Activated T-helper 1 cell treated with anti-CD3 and anti-CD28 coated beads, Interleukin-2, amount 50 U/mL, for 16 hours (primary cell): ENCODE measurements at regions not wholly inside any gene's neighbourhood (a gene's known extent, or its start where the extent isn't known, plus 50 kb on each side); places are given as distances from the start of the nearest gene placed in this dataset.

Source experiments
- DNase-seq, 2 donors: peaks; one replicate each; pipeline ENCODE4 v3.0.0-alpha.2; 2020; ENCODE audit warnings: low read depth in 1 of 2, low spot score in 1 of 2

DNA sequence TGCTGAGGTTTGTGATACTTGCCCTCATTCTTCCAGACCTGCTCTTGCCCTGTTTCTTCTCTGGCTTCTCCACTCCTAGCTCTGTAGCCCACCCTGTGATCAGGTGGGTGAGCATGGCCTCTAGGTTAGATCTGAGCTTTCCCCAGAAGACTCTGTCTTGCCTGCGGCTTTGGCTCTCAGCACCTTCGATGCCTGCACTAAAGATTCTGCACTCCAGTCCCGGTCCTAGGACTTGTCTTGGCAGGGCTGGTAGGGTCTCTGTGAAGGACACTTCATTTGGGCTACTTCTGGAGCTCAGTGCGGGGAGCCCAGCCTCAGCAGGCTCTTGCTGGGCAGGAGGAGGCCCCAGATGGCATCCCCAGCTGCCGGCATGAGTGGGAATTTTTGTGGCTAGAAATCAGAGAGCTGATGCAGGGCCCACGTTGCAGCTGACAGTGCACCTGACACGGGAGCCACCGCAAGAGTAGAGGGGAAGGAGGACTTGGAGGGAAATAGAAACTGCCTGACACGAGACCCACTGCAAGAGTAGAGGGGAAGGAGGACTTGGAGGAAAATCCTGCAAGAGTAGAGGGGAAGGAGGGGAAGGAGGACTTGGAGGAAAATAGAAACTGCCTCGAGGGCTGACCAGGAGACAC, 226.9 kb upstream of the B3GAT1 start:
- DNase-seq = no peak

DNA sequence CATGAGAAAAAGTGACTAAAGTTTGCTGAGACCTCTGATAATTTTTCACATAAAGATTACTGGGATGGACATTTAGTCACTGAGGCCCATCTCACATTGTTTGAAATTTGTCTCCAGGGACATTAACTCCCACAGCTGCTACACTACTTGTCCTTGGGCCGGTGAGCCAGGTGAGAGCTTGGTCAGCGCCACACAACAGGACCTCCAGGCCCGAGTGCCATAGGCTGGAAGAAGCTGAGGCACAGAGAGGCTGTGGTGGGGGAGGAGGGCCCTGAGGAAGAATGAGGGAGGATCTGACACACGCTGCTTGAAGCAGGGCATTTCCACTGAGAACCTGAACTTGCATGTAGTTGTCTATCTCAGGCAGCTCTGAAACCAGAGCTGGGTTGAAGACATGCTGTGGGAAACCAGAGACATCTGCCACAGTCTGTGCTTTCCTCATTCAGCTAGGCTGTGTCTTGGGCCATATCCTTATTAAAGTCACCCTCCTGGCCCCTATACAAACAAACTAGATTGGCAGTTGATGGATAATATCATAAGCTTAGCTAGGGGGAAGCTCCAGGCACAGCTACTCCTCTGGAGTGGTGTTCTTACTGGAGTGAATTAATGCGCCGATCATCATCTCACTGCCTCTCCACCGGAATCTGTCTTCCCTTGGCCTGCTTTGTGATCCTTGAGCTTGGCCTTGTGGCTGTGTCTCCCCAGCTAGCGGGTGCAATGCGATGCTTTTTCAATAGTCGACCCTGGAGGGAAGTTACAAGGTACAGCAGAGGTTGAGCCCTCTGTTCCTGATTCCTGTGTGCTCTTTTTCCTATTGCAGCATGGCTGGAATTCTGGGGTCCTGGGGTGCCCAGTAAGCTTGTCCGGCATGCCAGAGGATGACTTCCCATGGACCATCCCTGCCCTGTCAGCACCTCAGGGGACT, 225.3 kb upstream of the B3GAT1 start:
- no peak for DNase-seq

DNA sequence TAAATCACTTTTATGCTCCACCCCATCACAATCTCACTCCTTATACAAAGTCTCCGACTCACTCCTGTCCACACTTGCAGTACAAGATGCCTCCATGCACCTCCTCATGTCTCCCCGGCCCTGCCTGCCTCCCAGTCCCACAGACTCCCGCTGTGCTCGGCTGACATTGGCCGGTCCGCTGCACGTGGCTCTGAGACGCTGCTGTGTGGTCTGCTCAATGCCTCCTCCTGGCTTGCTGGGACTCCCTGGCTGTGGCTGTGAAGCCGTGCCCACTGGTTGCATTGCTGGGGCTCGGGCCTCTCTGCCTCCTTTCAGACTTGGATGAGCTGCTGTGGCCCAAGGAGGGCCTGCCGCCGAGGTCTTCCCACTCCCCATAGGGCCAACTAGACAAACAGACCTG, 224.0 kb upstream of the B3GAT1 start:
- no peak for DNase-seq

DNA sequence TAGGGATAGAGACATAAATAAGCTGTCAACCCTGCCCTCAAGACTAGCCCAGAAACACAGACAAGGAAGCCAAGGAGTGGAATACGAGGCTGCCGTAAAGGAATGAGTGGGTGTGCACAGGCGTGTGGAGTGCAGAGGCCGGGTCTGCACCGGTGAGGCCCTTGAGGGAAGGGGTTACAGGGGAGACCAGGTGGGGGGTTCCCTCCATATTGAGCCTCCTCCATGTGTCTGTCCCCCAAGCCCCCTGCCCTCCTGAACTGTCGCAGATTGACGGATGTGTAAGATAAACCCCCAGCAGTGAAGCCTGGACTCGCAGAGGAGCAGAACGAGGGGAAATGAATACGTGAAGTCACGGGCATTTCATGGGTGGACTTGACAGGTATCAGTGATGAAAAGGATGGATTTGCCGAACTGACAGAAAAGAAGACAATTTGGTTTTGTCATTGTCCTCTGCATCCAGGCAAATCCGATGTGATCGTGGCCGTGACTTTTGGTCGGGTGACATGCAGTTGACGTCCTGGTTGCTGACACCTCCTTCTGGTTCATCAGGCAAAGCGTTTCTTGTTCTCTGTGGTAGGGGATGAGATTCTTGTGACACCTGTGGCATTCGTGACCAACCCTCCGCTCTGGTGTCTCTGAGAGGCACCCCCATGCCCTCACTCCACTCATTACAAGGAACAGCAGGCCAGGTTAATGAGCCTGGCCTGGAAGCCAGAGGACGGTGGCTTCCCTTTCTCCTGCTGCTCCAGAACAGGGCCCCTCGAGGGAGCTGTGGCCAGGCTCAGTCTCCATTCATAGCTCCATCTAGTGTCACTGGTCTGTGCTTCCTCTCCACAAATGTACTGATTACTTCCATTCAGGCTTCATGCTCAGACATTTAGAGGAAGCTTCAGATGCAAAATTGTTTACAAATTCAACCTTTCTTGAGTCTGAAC, 223.1 kb upstream of the B3GAT1 start:
- DNase-seq = no peak

DNA sequence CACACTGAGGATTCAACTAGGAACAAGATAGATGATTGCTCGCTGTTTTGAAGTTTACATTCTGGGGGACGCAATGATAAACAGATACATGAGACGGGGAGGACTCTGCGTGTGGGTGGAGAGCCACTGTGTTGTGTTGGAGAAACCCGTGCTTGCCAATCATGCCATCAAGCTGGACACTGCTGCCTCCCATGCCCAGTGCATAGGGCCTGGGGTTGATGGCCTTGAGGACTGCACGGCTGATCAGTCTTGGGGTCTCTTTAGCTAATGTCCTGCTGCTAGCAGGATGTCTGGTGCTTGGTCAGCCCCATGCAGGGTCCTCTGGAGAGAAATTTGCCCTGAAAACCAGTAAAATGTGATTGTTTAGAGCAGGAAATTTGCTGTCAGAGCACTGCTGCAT, 221.2 kb upstream of the B3GAT1 start:
- DNase-seq = no peak

DNA sequence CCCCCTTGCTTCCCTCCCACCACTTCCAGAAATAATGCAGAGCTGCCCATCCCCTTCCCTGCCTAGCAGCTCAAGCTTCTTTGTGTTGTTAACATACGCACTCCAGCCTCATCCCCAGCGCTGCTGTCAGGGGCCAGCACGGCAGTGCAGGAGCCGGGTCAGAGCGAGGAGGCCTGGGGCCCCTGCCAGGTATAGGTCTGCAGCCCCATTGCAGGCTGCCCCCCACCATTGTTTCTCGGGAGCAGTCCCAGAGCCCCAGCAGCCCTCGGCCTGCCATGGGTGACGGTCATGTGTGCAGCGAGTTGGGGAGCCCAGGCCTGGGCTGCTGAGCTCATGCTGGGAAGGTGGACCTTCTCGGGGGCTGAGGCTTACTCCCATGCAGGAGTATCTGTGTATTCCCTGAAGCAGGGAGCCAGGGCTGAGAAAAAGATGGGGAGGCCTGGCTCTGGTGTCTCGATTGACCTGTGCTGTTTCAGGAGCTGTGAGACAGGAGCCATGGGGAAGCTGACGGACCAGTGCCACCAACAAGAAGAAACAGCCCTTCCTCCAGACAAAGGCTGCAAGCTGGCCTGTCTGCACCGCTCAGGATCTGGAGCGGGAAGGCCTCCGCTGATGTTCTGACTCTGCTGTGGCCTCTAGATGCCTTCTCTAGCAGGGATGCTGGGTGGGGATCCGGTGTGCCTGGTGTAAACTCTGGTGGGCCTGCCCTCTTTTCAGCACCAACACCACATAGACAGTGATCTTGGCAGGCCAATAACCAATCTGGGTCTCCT, 220.5 kb upstream of the B3GAT1 start:
- no peak for DNase-seq

DNA sequence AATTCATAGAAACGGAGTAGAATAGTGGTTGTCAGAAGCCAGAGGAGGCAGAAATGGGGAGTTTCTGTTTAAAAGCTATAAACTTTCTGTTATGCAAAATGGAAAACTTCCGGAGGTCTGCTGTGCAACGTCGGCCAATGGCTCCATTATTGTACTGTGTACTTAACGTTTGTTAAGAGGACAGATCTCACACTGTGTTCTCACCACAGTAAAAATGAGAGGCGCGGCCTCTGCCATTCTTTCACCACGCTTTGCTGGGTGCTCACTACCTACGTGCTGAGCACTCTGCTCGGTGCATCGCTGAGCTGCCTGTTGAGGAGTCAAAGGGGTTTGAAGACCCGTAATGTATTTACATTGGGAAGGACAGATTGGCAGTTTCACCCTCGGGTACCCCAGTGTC, 218.8 kb upstream of the B3GAT1 start:
- DNase-seq = no peak

DNA sequence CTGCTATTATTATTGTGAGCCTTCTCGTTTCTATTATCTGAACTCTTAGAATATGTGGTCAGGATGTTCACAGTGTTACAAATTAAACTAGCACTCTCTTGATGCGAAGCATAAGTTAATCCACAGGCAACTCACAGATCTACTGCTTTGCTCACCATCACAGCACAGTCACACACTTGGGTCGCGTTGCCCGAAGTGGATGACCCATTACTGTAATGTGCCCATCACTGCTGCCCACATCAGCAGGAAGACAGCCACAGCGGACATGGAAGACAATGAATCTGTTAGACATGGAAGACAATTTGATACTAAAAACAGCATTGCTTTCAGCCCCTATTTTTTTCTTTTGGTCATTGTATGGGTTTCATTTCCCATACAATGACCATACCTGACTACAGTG, 216.4 kb upstream of the B3GAT1 start:
- no peak for DNase-seq

DNA sequence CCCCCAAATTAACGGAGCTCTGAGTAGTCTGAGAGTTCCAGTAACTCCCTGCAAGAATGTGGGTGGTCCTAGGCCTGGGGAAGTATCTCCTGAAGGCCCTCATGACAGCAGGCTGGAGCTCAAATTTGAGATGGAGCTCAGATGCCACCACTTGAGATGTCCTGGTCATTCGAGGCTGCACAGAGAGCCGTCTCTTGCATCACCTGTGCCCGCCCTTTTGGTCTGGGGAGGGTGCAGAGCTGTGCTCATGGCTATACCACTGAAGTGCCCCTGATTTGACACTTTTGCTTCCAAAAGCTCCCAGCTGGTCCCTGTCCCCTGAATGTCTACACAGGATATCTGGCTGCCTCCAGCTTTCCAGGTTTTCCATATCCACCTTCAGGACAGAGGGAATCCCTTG, 214.0 kb upstream of the B3GAT1 start:
- no peak for DNase-seq

DNA sequence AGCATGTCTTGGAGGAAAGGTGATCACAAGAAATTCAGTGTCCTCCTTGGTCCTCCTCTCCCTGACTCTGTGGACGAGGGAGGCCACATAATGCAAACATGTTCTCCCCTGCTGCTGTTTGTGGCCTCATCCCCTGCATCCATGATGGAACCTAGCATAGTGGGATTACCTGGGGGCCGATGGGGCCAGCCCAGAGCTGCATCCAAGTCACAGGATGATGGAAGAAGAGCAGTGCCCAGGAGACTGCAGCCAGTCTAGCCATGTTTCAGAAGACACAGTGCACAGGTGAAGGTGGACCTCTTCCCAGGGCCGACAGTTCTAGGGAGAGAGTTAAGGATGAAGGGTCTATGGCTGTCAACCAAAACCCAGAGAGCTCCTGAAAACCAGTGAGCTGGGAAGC, 213.6 kb upstream of the B3GAT1 start:
- DNase-seq = no peak

DNA sequence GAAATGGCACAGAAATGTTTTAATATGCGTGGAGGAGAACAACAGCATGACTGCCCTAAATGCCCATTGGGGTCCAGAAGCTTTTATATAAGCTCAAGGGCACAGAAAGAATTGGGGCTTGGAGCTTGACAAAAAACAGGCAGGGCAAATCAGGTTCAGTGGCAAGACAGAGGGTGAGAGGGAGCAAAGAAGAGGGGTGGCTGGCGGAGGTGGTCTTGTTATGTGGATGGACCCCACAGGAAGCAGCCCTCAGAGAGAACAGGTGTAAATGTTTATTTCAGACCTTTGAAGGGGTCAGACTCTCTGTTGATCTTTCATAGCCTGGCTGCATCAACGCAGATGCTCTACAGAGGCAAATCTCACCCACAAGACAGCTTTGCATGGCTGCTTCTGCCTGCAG, 213.1 kb upstream of the B3GAT1 start:
- no peak for DNase-seq

DNA sequence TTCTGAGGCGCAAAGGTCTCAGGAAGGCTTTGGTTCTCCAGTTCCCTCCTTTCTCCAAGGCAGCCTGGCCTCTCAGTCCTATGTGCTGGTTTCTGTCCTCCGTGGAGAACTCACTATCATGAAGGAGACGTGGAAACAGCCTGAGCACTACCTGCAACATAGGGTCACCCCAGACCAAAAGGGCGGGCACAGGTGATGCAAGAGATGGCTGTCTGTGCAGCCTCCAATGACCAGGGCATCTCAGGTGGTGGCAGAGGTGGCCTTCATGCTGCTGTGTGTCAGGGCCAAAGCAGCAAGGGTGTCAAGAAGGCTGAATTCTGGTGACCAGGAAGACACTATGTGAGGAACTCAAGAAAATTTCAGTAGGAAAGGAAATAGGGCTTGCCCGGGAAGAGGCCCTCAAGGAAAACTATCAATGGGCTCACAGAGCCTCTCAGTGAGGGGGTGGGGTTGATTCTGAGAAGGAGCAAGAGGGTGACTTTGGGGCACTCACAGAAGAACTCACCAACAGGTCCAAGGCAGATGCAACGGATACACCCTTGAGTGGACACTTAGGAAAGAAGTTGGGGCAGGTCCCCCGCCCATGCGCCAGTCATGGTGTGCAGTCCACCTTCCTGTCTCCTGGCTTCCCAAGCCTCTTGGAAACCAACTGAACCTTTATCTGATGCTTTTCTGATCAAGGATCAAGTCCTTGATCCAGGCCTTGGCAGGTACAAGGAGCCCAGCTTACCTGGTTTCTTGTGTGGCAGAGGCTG, 212.3 kb upstream of the B3GAT1 start:
- DNase-seq = no peak

DNA sequence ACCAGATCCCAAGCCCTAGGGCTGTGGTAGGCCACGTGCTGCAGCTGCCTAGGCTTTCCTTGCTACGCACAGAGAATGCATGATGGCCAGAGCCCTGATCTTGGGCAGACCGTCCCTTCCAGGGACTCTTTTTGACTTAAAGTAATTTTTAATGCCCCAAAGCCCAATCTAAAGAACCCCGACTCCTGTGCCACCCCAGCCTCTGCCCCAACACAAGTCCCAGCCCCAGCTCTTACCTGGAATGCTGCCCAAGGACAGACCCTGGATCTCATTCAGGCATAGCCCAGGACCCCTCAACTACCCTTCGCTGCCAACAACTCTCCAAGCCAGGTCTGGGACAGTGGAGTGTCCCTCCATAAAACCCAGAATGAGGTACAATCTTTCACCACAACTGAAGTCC, 211.7 kb upstream of the B3GAT1 start:
- DNase-seq = no peak

DNA sequence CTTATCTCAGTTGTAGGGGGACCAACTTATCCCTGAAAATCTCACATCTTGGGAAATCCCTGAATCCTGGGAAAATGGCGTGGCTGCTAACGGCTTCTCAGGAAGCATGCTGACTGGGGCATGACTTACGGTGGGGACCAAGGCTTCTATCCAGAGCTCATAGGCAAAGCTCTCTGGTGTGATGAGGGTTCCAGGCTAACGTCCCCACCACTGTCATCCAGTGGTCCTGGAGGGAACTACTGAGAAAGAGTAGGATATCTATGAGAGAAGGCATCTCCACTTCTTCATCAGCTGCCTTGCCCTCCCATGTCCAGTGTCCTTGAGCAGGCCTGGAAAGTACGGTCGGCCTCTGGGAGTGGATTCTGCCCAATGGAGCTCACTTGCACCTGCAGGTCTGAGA, 210.4 kb upstream of the B3GAT1 start:
- DNase-seq = no peak

DNA sequence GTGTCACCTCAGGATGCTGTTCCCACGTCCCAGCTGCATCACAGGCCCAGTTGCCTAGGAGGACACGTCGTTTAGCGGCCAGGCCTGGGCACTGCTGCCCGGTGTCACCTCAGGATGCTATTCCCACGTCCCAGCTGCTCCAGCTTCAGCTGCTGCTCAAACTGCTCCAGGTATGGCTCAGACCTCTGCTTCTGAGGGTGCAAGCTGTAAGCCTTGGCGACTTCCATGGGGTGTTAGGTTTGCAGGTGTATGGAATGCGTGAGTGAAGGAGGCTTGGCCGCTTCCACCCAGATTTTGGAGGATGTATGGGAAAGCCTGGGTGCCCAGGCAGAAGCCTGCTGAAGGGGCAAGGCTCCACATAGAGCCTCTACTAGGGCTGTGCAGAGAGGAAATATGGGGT, 205.3 kb upstream of the B3GAT1 start:
- DNase-seq = no peak

DNA sequence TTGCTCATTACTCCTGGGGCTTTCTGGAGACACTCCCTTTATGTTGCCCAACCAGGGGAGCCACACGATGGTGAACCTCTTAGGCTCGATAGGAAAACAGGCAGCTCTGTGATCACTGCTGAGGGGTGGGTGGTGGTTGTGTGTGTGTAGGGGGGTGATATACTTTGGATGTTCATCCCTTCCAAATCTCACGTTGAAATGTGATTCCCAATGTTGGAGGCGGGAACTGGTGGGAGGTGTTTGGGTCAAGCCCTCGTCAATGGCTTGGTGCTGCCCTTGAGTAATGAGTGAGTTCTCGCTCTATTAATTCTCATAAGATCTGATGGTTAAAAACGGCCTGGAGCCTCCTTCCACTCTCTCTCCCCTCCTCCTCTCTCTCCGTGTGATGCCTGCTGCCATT, 204.0 kb upstream of the B3GAT1 start:
- no peak for DNase-seq

DNA sequence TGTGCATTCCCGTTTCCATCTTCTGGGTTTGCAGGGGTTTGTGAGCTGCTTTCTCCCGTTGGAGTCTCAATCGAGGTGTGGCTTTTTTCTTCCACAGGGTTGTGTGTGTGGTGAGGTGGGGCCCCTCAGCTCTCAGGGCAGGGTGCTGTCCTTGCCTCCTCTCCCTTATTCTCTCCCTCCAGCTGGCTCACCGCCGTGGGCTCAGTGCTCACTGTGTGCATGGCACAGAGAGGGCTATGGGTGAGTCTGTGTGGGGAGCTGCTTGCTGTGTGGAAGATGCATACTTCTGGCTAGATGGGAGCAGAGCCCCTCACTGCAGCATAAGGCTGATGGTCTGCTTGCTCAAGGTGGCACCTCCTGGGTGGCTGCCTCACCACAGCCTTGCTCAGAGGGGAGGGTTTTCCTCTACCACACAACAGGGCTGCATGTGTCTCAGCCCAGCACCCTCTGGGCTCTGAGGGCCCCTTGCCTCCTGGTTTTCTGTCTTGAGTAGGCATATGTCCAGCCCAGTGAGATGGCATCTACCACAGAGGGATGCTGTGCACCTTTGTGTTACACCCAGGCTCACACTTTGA, 203.1 kb upstream of the B3GAT1 start:
- no peak for DNase-seq

DNA sequence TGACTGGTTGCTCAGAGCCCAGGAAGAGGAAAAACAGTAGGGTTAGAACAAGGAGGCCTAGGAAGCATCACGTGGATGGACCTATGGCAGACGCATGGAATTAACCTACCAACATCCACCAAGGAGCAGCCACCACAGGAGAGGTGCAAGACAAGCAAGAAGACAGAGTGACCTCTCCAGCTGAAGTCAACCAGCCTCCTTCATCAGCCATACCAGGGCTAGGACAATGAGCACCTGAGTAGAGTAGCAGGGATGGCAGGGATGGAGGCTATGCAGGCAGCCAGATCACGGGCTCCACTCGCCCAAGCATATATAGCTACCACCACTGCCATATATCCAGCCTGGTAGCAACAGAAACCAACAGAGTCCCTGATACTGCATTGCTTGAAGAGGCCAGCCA, 202.1 kb upstream of the B3GAT1 start:
- DNase-seq = no peak

DNA sequence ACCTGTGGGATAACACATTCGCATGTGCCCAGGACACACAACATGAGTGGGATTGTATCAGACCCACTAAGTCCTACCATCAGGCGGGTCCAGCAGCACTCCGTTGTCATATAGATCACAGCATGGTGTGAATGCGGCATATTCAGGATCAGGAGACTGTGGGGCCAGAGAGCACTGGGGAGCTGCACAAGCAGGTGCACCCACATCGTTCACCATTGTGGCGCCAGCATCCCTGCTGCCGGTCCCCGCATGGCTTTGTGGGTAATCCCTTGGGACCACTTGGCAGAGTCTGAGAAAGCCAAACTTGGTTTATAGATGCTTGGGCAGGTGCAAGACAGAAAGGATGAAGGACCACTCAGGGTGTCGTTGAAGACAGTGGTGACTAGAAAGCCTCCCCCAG, 201.6 kb upstream of the B3GAT1 start:
- DNase-seq = no peak
